Fibroblast of skin of scalp (primary cell): ENCODE measurements at regions not wholly inside any gene's neighbourhood (a gene's known extent, or its start where the extent isn't known, plus 50 kb on each side); places are given as distances from the start of the nearest gene placed in this dataset.
"Not testable (repeated sequence)": the region's sequence is repeated elsewhere in the genome, so short reads cannot be mapped to it uniquely, and the experiment has no call there.

Source experiments
- DNase-seq: peaks from one replicate; pipeline ENCODE4 v3.0.0-alpha.2; 2013

DNA sequence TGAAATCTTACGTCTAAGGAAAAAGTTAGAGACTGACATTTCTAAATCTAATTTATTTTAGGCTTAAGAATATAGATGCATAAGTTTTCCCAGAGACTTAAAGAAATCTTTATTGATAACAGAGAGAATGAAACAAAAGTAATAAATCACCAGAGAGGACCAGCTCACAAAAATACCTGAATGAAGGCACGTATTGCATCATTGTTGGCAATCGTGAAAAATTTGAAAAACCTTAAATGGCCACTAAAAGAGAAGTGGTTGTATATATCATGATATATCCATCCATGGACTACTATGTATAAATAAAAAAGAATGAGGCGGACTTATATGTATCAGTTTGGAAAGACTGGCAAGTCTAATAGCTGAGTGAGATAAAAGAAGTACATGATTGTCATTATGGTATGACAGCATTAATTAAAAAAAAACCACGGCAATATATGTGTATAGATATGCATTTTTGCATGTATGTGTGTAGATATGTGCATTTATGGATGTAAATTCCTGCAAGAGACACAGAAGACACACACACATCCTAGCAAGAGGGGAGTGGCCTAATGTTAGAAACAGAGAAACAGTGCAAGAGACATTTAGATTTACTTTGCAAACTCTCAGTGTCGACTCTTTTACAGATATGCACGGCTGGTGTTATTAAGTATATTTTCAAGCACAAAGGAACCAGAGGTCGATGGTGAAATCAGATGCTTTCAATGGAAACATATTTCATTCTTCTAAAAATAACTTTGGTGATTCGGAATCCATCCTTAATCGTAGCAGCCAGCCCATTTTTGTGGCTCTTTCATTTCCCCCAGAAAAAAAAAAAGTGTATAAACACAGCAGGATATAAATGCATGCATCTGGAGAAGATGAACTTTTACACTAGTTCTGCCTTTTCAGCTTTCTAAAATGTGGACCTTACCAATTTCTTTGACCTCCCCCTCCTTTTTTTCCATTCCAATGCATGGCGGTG lies 156.1 kb upstream of the SALL4 start:
- peak; percentile 74 for DNase-seq

- peak; percentile 72 for DNase-seq
Measured at GRCh38 chr20:51955756-51956155, 153.4 kb upstream of the SALL4 start.

DNA sequence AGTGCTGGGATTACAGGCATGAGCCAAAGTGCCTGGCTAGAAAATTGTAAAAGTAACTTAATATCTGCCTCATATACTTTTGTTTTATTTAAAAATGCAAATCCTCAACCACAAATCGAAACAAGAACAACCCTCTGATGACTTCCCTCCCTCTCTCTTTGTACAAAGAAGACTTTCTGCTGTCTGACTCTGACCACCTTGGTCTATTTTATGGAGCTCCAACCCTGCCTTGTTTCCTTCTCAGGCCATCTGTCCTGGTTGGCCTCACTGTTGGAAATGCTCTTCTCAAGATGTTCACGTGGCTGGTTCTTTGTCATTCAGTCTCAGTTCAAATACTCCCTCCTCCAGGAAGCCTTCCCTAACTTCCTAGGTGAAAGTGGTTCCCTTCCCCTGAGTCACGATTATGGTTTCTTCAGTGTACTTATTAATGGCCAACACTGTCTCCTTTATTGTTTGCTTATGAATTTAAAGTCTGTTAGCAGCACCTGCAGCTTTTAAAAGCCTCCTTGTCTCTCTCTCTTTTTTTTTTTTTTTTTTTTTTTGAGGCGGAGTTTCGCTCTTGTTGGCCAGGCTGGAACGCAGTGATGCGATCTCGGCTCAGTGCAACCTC lies 151.5 kb upstream of the SALL4 start:
- no peak for DNase-seq

GRCh38 chr20:51950926-51951325 lies 148.6 kb upstream of the SALL4 start:
- no peak for DNase-seq

- DNase-seq: no peak
Measured at GRCh38 chr20:51946586-51946985, 144.3 kb upstream of the SALL4 start.

GRCh38 chr20:51945881-51946280 lies 143.6 kb upstream of the SALL4 start:
- no peak for DNase-seq

DNA sequence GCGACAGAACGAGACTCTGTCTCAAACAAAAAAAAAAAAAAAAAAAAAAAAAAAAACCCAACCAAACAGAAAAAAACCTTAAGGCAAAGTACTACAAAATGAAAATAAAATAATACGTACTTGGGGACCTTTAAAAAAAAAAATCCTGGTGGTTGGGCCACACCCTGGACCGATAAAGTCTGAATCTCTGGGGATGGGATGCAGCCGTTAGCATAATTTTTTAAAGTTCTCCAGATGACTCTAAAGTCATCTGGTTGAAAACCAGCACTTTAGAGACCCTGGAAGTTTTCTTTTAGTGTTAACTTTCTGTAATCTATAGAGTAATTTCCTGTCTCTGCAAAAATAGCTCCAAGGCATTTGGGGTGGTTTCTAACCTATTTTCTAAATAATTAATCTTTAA lies 142.9 kb upstream of the SALL4 start:
- no peak for DNase-seq

GRCh38 chr20:51943761-51944160 lies 141.4 kb upstream of the SALL4 start:
- no peak for DNase-seq

DNA sequence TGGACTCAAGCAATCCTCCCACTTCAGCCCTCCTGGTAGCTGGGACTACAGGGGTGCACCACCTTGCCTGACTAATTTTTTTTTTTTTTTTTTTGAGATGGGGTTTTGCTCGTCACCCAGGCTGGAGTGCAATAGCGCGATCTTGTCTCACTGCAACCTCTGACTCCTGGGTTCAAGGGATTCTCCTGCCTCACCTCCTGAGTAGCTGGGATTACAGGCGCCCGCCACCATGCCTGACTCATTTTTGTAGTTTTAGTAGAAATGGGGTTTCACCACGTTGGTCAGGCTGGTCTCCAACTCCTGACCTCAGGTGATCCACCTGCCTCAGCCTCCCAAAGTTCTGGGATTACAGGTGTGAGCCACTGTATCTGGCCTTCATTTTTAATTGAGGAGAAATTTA lies 141.0 kb upstream of the SALL4 start:
- DNase-seq: not testable (repeated sequence)

DNA sequence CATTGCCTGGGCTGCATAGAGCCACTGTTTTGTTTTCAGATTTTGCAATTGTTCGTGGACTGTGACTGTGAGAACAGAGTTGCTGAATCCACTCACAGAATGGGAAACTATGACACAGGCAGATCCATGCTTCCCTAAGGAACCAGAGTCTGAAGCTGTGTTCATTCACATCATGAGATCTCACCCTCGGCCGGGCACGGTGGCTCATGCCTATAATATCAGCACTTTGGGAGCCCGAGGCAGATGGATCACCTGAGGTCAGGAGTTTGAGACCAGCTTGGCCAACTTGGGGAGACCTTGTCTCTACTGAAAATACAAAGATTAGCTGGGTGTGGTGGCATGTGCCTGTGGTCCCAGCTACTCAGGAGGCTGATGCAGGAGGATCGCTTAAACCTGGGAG lies 139.2 kb upstream of the SALL4 start:
- no peak for DNase-seq

- DNase-seq: no peak
Measured at GRCh38 chr20:51939259-51939585, 136.9 kb upstream of the SALL4 start.

- peak; percentile 18 for DNase-seq
Measured at GRCh38 chr20:51938559-51939258, 136.4 kb upstream of the SALL4 start.

DNA sequence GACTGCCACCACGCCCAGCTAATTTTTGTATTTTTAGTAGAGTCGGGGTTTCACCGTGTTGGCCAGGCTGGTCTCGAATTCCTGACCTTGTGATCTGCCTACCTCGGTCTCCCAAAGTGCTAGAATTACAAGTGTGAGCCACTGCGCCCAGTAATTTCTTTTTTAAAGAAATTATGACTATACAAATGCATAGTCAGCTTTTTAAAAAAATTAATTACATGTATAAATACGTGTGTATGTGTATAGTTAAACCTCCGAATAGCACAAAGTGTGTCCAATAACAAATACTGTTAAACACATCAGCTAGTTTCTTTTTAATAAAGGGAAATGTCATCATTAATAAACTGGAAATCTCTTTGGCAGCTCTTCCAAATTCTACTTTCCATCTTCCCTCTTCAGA lies 135.5 kb upstream of the SALL4 start:
- DNase-seq: no peak

GRCh38 chr20:51936377-51936776 lies 134.1 kb upstream of the SALL4 start:
- DNase-seq: no peak

DNA sequence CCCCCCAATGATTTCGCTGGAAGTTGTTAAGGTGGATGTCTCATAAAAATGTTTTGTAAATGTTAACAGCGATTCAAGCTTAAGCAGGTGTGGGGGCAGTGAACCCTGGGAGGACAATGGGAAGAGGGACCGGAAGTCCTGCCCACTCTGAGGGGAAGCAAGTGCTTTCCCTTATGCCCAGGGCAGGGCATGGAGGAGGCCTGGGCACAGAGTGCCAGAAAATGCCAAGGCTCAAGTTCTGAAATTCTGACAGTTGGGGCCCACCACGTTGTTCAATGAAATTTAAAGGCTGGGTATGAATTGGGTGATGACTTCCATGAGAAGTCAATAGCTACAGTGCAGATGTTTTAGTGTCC lies 132.7 kb upstream of the SALL4 start:
- no peak for DNase-seq

- DNase-seq: no peak
Measured at GRCh38 chr20:51934301-51935002, 132.1 kb upstream of the SALL4 start.

GRCh38 chr20:51931371-51931781 lies 129.1 kb upstream of the SALL4 start:
- DNase-seq: no peak

DNA sequence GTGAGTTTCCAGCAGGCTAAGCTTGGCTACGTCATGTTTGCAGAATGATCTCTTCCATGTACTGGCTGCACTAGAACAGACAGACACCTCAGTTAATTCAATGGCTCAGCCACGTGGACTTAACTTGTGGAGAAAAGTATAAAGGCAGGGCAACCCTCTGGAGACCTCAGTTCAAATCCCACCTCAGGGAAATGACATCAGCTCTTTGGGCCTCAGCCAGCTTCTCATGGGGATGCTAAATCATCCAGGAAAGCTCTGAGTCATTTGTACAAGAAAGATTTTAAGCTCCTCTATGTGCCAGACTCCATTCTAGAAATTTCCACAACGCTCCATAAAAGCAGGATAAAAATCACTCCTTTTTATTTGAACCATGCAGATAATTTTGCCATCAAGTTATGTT lies 128.5 kb upstream of the SALL4 start:
- DNase-seq: peak; percentile 90

GRCh38 chr20:51928931-51929330 lies 126.6 kb upstream of the SALL4 start:
- DNase-seq: no peak

- DNase-seq: not testable (repeated sequence)
Measured at GRCh38 chr20:51927970-51928369, 125.6 kb upstream of the SALL4 start.

DNA sequence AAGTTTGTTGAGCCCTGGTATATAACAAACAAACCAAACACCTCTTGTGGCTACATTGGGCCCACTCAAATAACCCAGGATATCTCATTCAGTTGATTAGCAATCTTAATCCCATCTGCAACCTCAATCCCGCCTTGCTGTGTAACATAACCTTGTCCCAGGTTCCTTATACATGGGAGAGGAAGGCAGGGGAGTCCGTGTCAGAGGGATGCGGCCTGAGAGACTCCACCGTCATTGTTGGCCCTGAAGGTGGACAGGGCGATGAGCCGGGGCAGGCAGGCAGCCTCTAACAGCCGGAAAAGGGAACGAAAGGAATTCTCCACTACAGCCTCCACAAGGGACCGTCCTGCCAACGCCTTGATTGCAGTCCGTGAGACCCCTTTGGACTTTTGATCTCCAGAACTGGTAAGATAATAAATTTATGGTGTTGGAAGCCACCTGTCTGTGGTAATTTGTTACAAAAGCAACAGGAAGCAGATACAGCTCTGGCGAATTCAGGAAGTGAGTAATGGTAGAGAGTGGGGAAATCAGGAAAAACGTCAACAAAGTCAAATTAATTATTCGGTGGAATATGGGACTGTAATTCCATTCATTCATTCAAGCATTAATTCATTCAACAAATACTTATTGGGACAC lies 124.5 kb upstream of the SALL4 start:
- DNase-seq: no peak

- DNase-seq: no peak
Measured at GRCh38 chr20:51924509-51924908, 122.2 kb upstream of the SALL4 start.

DNA sequence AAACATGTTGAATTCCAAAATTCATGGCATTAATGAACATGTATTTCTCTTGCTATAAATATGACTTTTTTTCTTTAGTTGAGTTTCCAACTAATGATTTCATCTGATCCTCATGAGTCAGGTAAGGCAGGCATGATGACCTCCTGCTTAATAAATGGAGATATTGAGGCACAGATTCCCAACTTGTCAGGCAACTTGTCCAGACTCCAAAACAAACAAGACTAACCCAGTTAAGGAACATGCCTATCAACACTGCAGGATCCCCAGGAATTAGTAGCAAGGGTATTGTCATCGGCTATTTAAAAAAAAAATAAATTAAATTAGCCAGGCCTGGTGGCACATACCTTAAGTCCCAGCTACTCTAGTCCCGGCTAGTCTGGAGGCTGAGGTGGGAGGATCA lies 121.3 kb upstream of the SALL4 start:
- no peak for DNase-seq
